Vagina (tissue), 2 donors: ENCODE measurements at regions not wholly inside any gene's neighbourhood (a gene's known extent, or its start where the extent isn't known, plus 50 kb on each side); places are given as distances from the start of the nearest gene placed in this dataset.

Source experiments
- CTCF ChIP-seq, 3 experiments: fragments of 450-650 bp in 2 of 3; fragments of 200-600 bp in 1 of 3; sonication (generic) in 1 of 3; IDR thresholded peaks; one replicate each; pipeline ENCODE4 v1.5.1; 2017 to 2019; ENCODE audit warnings: antibody characterized with exemption in 3 of 3, mild to moderate bottlenecking in 2 of 3, moderate library complexity in 2 of 3
- POLR2A ChIP-seq, 2 donors: fragments of 450-650 bp; IDR thresholded peaks; one replicate each; pipeline ENCODE4 v1.6.1; 2017; ENCODE audit warnings: antibody characterized with exemption in 2 of 2, mild to moderate bottlenecking in 2 of 2, moderate library complexity in 2 of 2
- POLR2AphosphoS5 ChIP-seq, 2 donors: sonication (generic); formaldehyde crosslinking; IDR thresholded peaks; one replicate each; pipeline ENCODE4 v1.9.0; 2017; ENCODE audit warnings: antibody characterized with exemption in 2 of 2, mild to moderate bottlenecking in 2 of 2, low read depth in 1 of 2; ENCODE audit not compliant: insufficient read depth in 1 of 2

GRCh38 chr4:85291226-85291625, 183.7 kb upstream of the ARHGAP24 start:
- no peak for TF ChIP-seq POLR2A (IDR thresholded peaks at IDR 0.05)
- no peak for TF ChIP-seq CTCF (IDR thresholded peaks at IDR 0.05)
- no peak for TF ChIP-seq POLR2AphosphoS5 (IDR thresholded peaks at IDR 0.05; ENCODE audit: insufficient read depth in 1 of 2, low read depth in 1 of 2)
